ENCODE measurements at regions not wholly inside any gene's neighbourhood (a gene's known extent, or its start where the extent isn't known, plus 50 kb on each side); places are given as distances from the start of the nearest gene placed in this dataset.

- TF ChIP-seq REST (IDR thresholded peaks at IDR 0.05; ENCODE audit: unreplicated experiment) = no peak
- no peak for TF ChIP-seq ZNF331 (CRISPR knock-in tag; IDR thresholded peaks at IDR 0.05; ENCODE audit: low read depth)
- no peak for TF ChIP-seq CREB1 (CRISPR knock-in tag; IDR thresholded peaks at IDR 0.05; ENCODE audit: low read depth)
- no peak for TF ChIP-seq ZNF462 (CRISPR knock-in tag; IDR thresholded peaks at IDR 0.05)
- TF ChIP-seq EZH2 (IDR thresholded peaks at IDR 0.05; ENCODE audit: low read depth, unreplicated experiment) = no peak
- TF ChIP-seq JUNB (IDR thresholded peaks at IDR 0.05; ENCODE audit: unreplicated experiment) = no peak
- no peak for TF ChIP-seq ZNF114 (CRISPR knock-in tag; IDR thresholded peaks at IDR 0.05)
- TF ChIP-seq STAT1 (IDR thresholded peaks at IDR 0.05; ENCODE audit: unreplicated experiment) = no peak
- TF ChIP-seq CTCF (conservative IDR thresholded peaks at IDR 0.05; ENCODE audit: low read depth in 2 of 2) = no peak
- no peak for TF ChIP-seq NANOG (IDR thresholded peaks at IDR 0.05; ENCODE audit: borderline replicate concordance)
- Histone ChIP-seq H3K9me2 (ENCODE audit: insufficient read depth) (0 out of 2 replicates have a peak, but pooled peaks cover 3% of the 10 kb centered on the region), H3K4me1 (ENCODE audit: insufficient read depth) (peaks cover 5% of the 10 kb centered on the region; the same call in 1 of the 2 replicates), H3K4me2 (no peak overlapping the region), H3F3A (replicated peaks; ENCODE audit: low read depth) (no peaks in the 10 kb centered on the region), H3K79me2 (replicated peaks; ENCODE audit: insufficient read depth) (no peaks in the 10 kb centered on the region), H2AFZ (no peak overlapping the region), H3K4me3 (no peak overlapping the region), H3K36me3 (ENCODE audit: insufficient read depth) (no peaks in the 10 kb centered on the region), H3K27ac (ENCODE audit: low read depth) (no peak overlapping the region), H4K20me1 (replicated peaks; ENCODE audit: insufficient read depth) (no peaks in the 10 kb centered on the region), H3K27me3 (ENCODE audit: insufficient read depth) (no peaks in the 10 kb centered on the region)
- peaks cover 16% of the 10 kb centered on the region for H3K4me1 Mint-ChIP-seq
- ATAC-seq (no peak), DNase-seq (ENCODE audit: low spot score) (no peak)
- H3K27ac Mint-ChIP-seq = no peak overlapping the region
- no peaks in the 10 kb centered on the region; the same call in 2 of the 3 replicates for H3K36me3 Mint-ChIP-seq (ENCODE audit: low read depth)
- no peaks in the 10 kb centered on the region for H3K9me3 Mint-ChIP-seq
- peaks cover 3% of the 10 kb centered on the region for H3K27me3 Mint-ChIP-seq (ENCODE audit: insufficient read depth, low read depth, poor library complexity)
- H3K4me3 Mint-ChIP-seq = no peak overlapping the region
Measured at GRCh38 chr3:43867436-43868072, 176.8 kb downstream of the ABHD5 start.
